SK-N-DZ (cell line): ENCODE measurements at regions not wholly inside any gene's neighbourhood (a gene's known extent, or its start where the extent isn't known, plus 50 kb on each side); places are given as distances from the start of the nearest gene placed in this dataset.
"Not testable (repeated sequence)": the region's sequence is repeated elsewhere in the genome, so short reads cannot be mapped to it uniquely, and the experiment has no call there.

Source experiments
- DNase-seq: peaks from one replicate; pipeline ENCODE4 v3.0.0-alpha.2; 2015; ENCODE audit warnings: low spot score

DNA sequence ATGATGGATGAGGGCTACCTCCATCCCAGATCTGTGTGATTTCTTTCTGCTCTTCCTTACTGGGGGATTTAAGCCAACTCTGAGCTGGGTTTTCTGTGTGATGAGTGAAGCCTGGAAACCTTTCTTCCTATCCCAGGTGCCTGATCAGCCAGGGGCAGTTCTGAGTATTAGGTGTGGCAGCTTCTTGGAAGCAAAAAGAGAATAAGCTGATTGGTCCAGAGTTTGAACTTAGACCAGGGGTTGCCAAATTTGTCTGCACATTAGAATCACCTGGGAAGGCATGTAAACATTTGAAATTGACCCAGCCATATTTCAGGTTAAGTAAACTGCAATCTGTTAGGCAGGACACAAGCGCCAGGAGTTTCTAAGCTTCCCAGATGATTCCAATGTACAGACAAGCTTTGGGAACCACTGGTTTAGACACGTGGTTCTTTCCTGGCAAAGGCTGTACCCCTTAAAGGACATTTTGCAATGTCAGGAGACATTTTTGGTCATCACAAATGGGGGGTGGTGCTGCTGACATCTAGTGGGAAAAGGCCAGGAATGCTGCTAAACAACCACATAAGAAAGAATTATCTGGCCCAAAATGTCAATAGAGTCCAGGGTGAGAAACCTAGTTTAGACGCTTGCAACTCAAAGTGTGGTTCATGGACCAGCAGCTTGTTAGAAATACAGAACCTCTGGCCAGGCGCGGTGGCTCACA, 160.5 kb upstream of the GHITM start:
- DNase-seq: no peak

DNA sequence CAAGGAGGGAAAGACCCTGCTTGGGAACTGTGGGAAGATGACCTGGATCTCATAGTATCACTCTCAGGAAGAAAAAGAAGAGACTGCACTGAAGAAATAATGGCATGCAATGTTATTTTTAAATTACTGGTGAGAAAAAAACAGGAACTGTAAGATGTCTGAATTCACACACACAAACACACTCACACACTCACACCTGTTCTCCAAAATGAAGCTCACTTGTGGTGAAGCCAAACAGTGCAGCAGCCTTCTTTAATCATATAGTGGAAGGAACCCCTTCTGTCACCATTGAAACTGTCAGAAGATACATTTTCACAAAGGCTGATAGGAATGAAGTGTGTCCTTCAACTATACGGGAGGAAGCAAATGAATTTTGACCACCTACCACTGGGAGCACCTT, 156.5 kb upstream of the GHITM start:
- no peak for DNase-seq

DNA sequence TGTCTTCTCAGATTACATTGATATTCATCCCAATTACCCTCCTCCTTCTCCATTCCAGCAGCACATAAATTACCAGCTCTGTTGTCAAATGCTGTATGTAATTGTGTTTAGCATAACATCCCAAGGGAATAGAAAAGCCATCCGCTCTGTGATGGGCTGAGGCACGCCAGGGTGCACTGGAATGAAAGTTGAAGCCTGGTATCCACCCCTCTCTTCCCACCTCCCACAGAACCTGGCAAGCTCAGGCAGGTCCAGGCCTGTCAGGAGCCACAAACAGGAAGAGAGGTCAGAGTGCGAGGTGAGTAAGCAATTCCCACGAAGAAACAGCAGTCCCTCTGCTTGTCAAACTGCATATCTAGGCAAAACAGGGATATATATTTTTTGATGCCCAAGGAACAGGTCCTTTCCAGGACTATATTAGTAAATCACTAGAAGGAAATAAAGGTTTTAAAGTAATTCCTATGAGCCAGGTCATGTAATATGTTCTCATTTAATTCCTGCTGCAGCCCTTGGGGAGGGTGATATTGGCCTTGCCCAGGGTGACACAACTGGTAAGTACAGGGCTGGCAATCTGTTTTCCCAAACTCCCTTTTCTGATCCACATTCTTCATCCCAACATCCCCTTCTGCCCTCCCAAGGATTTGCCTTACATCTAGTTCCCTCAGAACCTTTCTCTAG, 155.6 kb upstream of the GHITM start:
- peak; percentile 97 for DNase-seq

DNA sequence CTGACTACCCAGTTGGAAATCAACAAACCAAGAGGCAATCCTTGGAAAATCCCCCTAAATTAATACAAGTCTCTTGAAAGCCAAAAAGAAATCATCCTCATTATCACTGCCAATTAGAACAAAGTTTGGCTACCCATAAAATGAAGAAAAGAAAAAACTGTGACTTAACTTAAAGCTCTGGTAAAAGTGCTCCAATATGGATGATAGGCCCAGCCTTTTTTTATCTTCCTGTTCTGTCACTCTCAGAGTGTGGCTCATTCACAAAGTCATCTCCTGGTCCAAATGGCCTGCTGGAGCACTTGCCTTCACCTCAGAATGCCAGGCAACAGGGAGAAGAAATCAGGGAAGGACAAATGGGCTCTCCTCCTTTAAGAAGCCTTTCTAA, 155.1 kb upstream of the GHITM start:
- no peak for DNase-seq

DNA sequence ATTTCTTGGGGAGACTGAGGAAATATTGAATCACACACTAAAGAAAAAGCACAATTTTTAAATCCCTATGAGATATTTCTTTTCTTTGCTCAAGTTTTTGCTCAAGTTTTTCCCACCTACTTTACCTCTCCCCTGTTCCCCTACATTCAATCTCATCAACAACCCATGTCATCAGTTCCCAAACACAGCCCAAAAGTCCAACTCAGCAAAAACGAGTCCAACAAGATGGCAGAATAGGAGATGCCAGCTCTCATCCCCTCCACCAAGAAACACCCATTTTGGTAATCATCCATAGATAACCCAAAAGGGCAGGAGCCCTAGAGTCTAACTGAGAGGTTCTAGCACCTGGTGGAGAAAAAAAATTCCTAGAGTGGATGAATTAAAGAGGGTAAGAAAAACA, 152.5 kb upstream of the GHITM start:
- DNase-seq: no peak

DNA sequence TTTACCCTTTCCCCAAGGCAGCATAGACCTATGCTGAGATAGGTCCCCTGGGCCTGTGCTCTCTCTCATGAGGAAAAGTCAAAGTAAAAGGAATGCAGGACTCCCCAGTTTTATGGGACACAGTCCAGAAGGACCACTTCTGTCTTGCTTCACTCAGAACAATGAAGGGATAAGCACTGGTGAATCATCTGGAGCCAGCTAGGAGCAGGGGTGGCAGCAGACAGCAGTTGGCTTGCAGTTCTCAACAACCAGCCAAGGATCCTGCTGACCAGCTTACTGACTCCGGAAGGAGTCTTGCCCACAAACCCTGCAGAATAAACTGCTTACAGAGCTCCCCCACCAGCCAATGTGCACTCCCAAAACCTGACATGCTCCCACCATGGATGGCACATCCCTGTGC, 152.1 kb upstream of the GHITM start:
- DNase-seq: no peak

DNA sequence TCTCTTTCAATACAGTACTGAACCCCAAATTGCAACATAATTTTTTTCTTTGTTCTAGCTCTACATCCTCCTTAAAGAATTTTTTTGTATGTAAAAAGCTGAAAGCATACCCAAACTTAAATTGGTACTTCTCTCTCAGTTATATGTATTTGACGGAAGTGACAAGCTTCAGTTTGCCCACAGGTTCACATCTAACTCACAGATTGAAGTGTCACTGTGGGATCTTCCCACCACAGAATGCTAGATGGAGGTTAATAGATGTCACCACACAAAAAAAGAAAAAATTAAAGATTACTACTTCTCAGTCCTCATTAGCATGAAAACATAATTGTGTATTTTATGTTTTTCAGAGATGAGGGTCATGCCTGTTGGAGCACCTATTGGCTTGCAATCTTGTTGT, 150.9 kb upstream of the GHITM start:
- no peak for DNase-seq

DNA sequence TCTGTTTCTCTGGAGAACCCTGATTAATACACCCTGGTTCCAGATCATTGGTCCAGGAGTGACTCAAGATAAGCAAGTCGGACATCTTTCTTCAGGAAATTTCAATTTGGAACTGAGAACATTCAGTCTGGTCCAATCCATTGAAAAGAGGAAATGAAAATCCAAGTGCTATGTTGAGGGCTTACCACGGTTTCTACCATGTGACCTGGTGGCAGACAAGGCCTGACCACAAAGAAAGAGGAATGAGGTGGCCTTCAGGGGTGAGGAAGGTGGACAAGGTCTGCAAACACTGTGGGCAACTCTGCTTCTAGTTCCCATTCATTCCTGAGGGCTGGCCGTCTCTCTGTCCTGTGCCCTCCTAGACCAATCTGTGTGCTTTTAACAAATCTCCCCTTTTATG, 149.2 kb upstream of the GHITM start:
- DNase-seq: no peak

DNA sequence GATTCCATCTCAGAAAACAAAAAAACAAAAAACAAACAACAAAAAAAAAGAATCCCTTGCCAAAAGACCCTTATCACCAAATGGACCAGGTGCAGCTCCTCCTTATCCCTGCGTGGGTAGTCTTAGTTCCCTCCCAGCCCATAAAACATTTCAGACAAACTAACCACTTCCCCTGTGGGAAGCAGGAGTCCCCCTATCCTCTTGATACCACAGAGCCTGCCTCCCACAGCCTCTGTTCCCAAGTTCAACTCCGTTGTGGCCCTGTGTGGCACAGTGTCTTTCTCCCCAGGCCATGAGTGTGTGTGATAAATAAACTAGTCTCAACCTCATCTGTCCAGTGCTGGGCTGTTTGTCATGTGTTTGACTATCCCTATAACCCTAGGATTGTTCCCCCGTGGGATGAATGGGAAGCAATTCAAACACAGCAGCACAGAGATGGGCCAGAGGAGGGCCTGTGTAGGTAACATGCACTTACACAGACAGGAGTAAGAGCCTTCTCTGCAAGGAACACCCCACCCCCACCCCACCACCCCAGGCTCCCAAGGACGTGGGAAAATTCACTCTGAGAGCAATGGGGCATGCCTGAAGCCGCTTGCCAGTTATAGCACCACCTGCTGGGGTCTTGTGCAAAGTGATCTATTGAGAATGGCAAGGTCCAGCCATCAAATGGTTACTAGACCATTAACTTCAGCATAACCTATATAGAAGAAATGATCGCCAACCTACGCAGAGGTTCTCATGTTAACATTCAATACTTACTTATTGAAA, 147.1 kb upstream of the GHITM start:
- peak; percentile 57 for DNase-seq

DNA sequence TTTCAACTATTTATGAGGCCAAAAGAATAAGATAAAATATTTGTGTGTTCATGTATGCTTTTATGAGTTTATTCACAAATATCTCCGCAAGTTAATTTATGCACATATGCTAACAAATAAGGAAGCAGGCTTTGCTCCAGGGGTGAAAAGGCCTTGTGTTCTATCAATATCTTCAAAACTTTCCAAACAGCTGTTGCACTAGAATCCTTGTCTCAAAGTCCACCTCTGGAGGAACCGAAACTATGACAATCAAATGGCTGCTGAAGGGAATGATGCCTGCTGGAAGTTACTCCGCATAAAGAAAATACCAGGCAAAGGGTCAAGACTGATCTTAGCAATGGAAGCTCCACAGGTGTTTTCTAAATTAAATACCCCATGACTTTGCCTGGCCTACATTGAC, 145.0 kb upstream of the GHITM start:
- DNase-seq: no peak

DNA sequence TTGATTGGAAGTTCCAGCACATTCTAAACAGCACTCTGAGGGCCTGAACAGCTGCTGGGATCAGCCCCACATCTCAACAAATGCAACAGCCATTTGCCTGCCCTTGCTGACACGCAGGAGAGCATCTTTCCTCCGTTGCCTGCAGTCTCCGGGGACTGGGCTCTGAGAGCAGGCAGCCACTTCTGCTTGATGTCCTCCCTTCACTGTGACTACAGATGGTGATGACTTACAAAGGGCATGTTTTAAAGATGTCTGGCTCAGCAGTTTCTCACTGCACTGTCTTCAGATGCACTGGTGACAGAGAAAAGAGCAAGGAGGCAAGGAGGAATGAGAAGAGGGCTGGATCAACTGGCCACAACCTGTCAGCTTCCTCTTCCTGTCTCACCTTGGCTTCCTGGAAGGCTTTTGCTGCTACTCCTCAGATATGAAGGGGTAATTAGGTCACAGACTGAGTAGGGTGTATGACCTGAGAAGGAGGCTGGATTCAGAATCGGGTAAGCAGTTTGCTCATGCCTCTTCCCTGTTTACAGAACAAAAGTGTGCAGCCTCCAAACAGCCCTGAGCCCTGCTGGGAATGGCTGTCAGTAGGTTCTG, 143.5 kb upstream of the GHITM start:
- DNase-seq: no peak

DNA sequence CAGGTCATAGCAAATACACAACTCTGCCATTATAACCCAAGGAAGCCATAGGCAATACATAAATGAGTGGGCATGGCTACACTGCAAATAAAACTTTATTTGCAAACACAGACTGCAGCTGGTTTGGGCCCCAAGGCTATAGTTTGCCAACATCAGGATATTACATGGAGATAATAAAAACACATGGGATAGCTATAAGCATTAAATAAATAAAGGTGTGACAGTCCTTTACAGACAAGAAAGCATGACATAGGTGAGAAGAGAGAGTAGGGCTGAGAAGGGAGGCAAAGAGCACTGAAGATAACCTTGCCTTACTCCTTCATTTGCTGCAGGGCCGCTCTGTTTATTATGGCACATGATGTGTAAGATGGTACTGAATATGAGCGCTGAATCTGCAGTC, 135.1 kb upstream of the GHITM start:
- DNase-seq: no peak

DNA sequence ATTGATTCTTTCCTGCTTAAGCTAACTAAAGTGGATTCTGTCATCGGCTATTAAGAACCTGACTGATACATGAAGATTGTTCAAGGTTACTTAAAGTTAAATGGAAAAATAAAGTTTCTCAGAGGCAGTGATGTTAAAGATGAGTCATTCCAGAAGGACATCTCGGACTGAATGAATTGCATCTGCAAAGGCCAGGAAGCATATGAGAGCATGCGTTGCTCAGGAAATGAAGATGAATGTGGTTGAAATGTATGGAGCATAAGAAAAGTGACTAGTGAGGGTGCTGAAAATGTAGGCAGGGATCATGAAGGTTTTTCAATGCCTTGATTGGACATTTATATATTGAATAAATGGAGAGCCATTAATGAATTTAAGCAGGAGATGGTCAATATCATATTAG, 133.9 kb upstream of the GHITM start:
- no peak for DNase-seq

DNA sequence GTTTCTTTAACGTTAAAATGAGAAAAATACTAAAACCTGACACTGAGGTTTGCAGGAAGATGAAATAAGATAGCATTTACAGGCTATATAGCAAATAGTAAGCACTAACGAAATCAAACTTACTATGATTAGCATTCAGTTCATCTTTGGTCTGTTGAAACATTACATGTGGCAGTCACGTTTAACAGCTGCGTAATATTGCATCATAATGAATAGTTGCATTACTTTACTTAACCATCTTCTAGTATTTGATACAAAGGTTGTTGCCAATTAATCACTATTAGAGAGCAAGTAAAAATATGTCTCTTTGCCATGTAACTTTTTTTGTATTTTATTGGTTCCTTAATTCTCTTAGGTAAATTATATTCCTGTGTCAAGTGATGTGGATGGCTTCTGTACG, 131.8 kb upstream of the GHITM start:
- DNase-seq: no peak

DNA sequence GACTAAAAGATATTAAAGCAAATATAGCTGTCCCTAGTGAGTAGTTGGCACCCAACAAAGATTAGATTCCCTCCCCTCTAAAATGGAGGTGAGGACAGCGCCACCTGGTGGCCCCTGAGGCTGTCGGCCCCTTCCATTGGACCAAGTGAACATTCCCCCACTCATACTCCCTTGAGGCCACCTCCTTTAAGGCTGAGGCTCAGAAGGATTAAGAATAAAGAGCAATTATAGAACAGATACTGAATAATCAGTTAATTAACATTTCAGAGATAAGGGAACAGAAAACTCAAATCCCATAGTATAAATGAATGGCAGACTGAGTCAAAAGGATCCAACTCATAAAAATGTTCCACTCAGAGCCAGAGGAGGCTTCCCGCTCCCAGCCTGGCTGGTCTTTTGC, 130.4 kb upstream of the GHITM start:
- peak; percentile 18 for DNase-seq

DNA sequence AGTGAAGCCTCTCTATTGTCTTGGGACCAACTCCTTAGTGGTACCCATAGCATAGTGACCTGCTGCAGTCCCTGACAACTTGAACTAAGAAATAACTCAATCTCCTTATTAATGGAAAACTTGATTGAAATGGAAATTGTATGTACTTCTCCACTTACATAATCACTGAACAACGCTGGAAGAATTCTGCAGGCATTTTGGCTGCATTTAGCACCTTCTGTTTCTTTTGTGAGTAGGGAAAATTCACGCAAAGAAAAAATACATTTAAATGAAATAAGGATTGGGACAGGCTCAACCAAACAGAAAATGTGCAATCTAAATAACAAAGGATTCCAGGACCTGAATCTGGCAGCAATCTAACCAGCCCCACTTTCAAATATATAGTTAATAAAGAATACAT, 126.9 kb upstream of the GHITM start:
- DNase-seq: no peak

DNA sequence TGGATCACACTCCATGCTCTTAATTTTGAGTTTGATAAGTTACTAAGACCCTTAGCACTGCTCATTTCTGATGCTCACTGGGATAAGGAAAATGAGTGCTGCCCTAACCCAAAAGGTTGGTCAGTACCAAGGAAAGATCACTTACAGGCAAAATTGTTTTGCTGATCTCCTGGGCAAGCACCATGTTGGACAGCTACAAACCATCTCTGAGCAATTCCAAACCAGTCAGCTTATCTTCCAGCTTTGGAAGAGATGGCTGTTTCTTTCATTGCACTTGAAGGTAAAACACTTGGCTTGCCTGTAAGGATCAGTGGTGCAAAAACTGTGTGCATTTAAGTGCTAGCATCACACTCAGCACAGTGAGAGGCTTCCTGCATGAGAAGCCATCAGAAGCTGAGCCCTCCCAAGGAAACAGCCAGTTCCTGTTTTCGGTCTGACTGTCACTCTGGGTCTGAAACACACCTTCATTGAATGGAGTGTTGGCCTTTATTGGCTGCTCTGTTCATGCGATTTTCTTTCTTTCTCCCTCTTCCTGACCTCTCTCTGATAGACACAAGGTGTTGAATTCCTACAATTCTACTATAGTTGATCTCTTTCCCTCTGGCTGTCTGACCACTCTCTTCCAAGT, 126.4 kb upstream of the GHITM start:
- no peak for DNase-seq

DNA sequence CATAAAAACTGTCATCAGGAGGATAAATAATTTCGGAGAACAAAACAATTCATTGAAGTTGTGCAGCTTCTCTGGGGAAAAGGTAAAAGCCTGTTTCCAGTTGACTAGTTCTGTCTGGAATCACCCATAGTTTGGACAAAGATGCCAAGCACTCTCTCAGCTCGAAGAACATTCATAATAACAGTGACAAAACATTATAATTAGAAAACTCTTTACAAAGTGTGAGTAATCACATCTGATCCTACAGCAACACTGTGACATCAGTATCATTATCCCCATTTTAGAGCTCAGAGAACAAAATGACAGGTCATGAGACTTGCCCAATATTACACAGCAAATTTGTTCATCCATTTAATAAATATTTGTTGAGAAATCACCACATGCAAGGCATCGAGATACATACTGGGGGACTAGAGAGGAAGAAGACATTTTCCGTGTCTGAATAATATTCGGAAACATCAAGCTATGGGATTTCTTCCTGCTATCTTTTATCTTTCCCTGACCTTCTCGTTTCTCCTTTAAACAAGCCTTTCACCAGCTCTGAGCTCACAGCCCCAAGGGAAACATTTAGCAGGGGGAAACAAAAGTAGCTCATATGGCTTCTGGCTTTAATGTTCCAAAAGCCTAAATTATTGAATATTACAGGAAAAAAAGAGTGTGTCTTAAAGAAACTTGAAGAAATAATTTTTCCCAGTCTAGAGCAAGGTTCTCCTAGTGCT, 123.3 kb upstream of the GHITM start:
- no peak for DNase-seq

DNA sequence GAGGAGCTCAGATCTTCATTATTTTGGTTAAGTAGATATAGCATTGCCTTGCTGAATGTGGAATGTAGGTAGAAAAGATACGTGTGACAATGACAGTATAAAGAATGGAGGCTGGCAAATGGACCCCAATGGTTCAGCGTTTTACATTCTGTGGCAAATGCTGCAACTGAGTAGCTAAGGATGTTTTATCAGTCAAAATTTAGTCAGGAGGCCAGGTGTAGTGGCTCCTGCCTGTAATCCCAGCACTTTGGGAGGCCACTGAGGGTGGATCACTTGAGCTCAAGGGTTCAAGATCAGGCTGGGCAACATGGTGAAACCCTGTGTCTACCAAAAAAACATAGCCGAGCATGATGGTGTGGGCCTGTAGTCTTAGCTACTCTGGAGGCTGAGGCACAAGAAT, 120.5 kb upstream of the GHITM start:
- DNase-seq: no peak

DNA sequence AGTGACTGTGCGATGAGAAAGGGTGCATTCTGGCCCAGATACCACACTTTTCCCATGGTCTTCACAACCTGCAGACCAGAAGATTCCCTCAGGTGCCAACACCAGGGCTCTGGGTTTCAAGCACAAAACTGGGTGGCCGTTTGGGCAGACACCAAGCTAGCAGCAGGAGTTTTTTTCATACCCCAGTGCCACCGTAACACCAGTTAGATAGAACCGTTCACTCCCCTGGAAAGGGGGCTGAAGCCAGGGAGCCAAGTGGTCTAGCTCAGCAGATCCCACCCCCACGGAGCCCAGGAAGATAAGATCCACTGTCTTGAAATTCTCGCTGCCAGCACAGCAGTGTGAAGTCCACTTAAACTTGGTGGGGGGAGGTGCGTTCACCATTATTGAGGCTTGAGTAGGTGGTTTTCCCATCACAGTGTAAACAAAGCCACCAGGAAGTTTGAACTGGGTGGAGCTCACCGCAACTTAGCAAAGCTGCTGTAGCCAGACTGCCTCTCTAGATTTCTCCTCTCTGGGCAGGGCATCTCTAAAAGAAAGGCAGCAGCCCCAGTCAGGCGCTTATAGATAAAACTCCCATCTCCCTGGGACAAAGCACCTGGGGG, 119.4 kb upstream of the GHITM start:
- DNase-seq: not testable (repeated sequence)

DNA sequence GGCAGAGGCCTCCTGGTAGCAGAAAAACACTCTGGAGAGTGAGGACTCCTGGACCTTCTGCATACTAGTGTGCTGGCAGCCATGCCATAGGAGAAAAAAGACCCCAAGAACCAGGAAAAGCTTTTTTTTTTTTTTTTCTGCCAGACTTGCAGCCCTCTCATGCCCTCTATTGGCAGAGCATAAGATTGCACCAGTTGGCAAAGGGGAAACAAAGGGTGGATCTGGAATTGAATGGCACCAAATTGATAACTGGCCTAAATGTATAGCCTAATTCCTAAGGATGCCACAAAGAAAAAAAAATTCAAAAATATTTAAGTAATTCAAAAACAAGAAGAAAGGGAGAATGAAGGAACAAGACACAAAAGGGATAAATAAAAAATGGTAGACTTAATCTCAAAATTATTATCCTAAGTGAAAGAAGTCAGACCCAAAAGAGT, 112.5 kb upstream of the GHITM start:
- DNase-seq: peak; percentile 59
